Prostate gland (tissue), 2 donors: ENCODE measurements at regions not wholly inside any gene's neighbourhood (a gene's known extent, or its start where the extent isn't known, plus 50 kb on each side); places are given as distances from the start of the nearest gene placed in this dataset.

Source experiments
- POLR2A ChIP-seq: fragments of 450-650 bp; IDR thresholded peaks from one replicate; pipeline ENCODE4 v1.6.1; 2016; ENCODE audit warnings: antibody characterized with exemption, mild to moderate bottlenecking
- TF ChIP-seq, protein P1 (sequence below), 4 experiments: fragments of 200-600 bp in 2 of 4; fragments of 450-650 bp in 2 of 4; sonication (generic) in 2 of 4; IDR thresholded peaks; 1 replicate in 3 of 4; 2 replicates in 1 of 4; pipeline ENCODE4 v1.5.1; 2016 to 2019; ENCODE audit warnings: antibody characterized with exemption in 4 of 4, mild to moderate bottlenecking in 2 of 4, moderate library complexity in 2 of 4

DNA sequence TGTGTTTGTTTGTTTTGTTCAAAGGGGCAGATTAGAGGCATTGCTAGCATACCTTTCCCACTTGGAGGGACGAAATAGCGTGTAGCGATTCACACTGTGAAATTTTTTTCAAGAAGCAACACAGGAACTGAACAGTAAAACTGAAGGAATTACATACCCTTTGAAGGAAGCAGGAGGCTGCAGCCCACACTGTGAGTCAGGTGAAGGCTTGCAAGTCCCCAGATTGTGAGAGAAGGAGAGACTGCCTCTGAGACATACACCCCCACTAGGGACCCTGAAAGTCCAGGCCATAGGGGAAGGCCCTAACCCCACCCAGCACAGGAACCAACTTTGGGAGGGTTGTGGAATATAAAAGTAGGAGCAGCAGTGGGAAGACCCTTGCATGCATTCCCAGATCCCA is 69.6 kb upstream of the HS3ST3A1 start:
- TF ChIP-seq POLR2A, result no peak
- TF ChIP-seq, protein P1, sequence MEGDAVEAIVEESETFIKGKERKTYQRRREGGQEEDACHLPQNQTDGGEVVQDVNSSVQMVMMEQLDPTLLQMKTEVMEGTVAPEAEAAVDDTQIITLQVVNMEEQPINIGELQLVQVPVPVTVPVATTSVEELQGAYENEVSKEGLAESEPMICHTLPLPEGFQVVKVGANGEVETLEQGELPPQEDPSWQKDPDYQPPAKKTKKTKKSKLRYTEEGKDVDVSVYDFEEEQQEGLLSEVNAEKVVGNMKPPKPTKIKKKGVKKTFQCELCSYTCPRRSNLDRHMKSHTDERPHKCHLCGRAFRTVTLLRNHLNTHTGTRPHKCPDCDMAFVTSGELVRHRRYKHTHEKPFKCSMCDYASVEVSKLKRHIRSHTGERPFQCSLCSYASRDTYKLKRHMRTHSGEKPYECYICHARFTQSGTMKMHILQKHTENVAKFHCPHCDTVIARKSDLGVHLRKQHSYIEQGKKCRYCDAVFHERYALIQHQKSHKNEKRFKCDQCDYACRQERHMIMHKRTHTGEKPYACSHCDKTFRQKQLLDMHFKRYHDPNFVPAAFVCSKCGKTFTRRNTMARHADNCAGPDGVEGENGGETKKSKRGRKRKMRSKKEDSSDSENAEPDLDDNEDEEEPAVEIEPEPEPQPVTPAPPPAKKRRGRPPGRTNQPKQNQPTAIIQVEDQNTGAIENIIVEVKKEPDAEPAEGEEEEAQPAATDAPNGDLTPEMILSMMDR (IDR thresholded peaks at IDR 0.05), result no peak
